ENCODE measurements at regions not wholly inside any gene's neighbourhood (a gene's known extent, or its start where the extent isn't known, plus 50 kb on each side); places are given as distances from the start of the nearest gene placed in this dataset.
A peak's percentile ranks its signal among the peaks of the same experiment; 100 is the strongest.

DNA sequence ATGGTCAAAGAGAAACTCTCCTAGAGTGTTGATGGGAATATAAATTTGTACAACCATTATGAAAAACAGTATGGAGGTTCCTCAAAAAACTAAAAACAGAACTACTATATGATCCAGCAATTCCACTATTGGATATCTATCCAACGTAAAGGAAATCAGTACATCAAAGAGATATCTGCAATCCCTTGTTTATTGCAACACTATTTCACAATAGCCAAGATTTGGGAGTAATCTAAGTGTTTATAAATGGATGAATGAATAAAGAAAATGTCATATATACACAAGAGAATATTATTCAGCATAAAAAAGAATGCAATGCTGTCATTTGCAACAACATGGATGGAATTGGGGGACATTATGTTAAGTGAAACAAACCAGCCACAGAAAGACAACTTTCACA is 1118.1 kb upstream of the PRKX start:
- dilution Hi-C loops (cut with HindIII; ENCODE audit: low sequenced_read_pairs, unreplicated experiment) (no loop called here), in situ Hi-C loops (cut with MboI; ENCODE audit: low sequenced_read_pairs) (no loop called here), intact Hi-C loops (cut with micrococcal nuclease) (no loop called here)
- no peaks in the 10 kb centered on the region for H3K36me3 ChIP-seq (ENCODE audit: control insufficient read depth, insufficient read depth, low read length)
- H3K14ac ChIP-seq (replicated peaks; ENCODE audit: low read depth, low read length) = no peak overlapping the region
- no peak for ATAC-seq (ENCODE audit: low read depth)
- no peak overlapping the region for H2BK15ac ChIP-seq (ENCODE audit: low read depth, low read length)
- no peaks in the 10 kb centered on the region for H3K9me1 ChIP-seq (ENCODE audit: insufficient read depth, low read length)
- DNase-seq = no peak
- ChIA-PET POLR2A (ENCODE audit: unreplicated experiment) (no interaction called here), CTCF (no interaction called here)
- TF ChIP-seq CEBPB (IDR thresholded peaks at IDR 0.05; ENCODE audit: low read depth, low read length) = peak; percentile 30; the same call in 1 of the 2 replicates
- no peak for TF ChIP-seq NFE2L2 (IDR thresholded peaks at IDR 0.05; ENCODE audit: low read depth, low read length)
- TF ChIP-seq FOS (IDR thresholded peaks at IDR 0.05; ENCODE audit: low read depth, low read length) = no peak
- no peak overlapping the region for H3K4me2 ChIP-seq (ENCODE audit: low read depth, low read length)
- H3K4me3 ChIP-seq (ENCODE audit: insufficient read depth, low read depth, low read length) = no peak overlapping the region
- no peak overlapping the region for H2AFZ ChIP-seq (replicated peaks; ENCODE audit: low read length, poor library complexity)
- H3K27me3 ChIP-seq (ENCODE audit: control insufficient read depth, insufficient read depth, low read length) = no peaks in the 10 kb centered on the region
- no peak overlapping the region for H4K91ac ChIP-seq (ENCODE audit: insufficient read depth, low read depth, low read length)
- H3K9ac ChIP-seq (ENCODE audit: low read depth, low read length) = no peak overlapping the region
- H3K18ac ChIP-seq (ENCODE audit: low read depth, low read length) = no peak overlapping the region
- no peak overlapping the region for H3K56ac ChIP-seq (ENCODE audit: extremely low read depth, insufficient read depth, low read length)
- no CpG with 5 or more reads among the region's 1 CpG for WGBS, 2 experiments (ENCODE audit: extremely low coverage in 2 of 2, insufficient read length in 1 of 2)
- no peak overlapping the region for H4K5ac ChIP-seq (ENCODE audit: low read depth, low read length)
- H2AK9ac ChIP-seq (replicated peaks; ENCODE audit: low read depth, low read length, poor library complexity) = no peak overlapping the region
- H3K4me1 ChIP-seq (ENCODE audit: control insufficient read depth, insufficient read depth, low read length) = no peaks in the 10 kb centered on the region
- H2BK120ac ChIP-seq (ENCODE audit: low read depth, low read length) = no peak overlapping the region
- H3K27ac ChIP-seq (ENCODE audit: insufficient read depth, low read length) = no peak overlapping the region
- no peak overlapping the region for H3K23ac ChIP-seq (ENCODE audit: low read depth, low read length)
- H3K9me3 ChIP-seq (ENCODE audit: control insufficient read depth, insufficient read depth, low read length) = peaks cover 8% of the 10 kb centered on the region
- H4K8ac ChIP-seq (ENCODE audit: low read depth in 2 of 2, low read length in 2 of 2) = no peak overlapping the region
- no peaks in the 10 kb centered on the region for H3K79me1 ChIP-seq (ENCODE audit: low read depth in 1 of 2, low read length in 2 of 2)
- H2AK5ac ChIP-seq (ENCODE audit: low read depth, low read length) = no peak overlapping the region
- H4K20me1 ChIP-seq (ENCODE audit: insufficient read depth, low read length) = no peaks in the 10 kb centered on the region
- no peak overlapping the region for H2BK5ac ChIP-seq (ENCODE audit: low read depth, low read length, poor library complexity, severe bottlenecking)
- H2BK20ac ChIP-seq (ENCODE audit: low read depth, low read length) = no peak overlapping the region
- BruUV-seq (replicated peaks) = no TSS peak
- no peak overlapping the region for H3K4ac ChIP-seq (ENCODE audit: low read depth, low read length)

Measured in IMR-90 (cell line).